ENCODE measurements at regions not wholly inside any gene's neighbourhood (a gene's known extent, or its start where the extent isn't known, plus 50 kb on each side); places are given as distances from the start of the nearest gene placed in this dataset.

DNA sequence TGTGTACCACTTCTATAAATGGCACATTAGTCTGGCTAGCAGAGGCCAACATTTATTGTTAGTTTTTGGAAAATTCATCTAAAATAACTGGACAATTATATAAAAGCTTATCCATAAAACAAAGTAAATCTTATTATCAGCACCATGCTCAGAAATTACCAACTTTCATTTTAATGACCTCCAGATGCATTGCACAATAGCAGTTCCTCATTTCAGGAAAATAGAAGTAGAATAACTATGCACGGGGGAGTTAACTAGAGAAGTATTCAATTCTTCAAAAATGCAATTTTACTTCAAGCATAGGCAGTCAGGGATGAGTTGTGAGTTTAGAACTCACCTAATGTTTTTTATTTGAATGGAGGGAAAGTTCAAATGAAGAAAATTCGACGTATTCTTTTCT is 1023.5 kb downstream of the PCDH17 start:
- Histone ChIP-seq H3K4me1 (ENCODE audit: control insufficient read depth, insufficient read depth, low read length) (no peaks in the 10 kb centered on the region), H3K36me3 (ENCODE audit: control insufficient read depth, insufficient read depth, low read length) (no peaks in the 10 kb centered on the region), H3K9me3 (ENCODE audit: control insufficient read depth, insufficient read depth, low read length) (peaks cover 9% of the 10 kb centered on the region), H3K27me3 (ENCODE audit: control insufficient read depth, insufficient read depth, low read length) (no peaks in the 10 kb centered on the region), H3K27ac (ENCODE audit: low read length) (no peak overlapping the region), H3K4me3 (ENCODE audit: low read length) (no peak overlapping the region)
- Mint-ChIP-seq H3K4me3 (no peak overlapping the region), H3K9me3 (peaks cover 8 to 13% of the 10 kb centered on the region in 2 donors), H3K27me3 (ENCODE audit: low read depth in 2 of 2) (no peaks in the 10 kb centered on the region), H3K27ac (no peak overlapping the region), H3K36me3 (peaks cover 5% of the 10 kb centered on the region), H3K4me1 (no peaks in the 10 kb centered on the region)
- intact Hi-C loops (cut with micrococcal nuclease): no loop called here
- no peak for DNase-seq
- no peak for ATAC-seq
- no CpG with 5 or more reads among the region's 3 CpGs for WGBS (ENCODE audit: insufficient coverage)
- TF ChIP-seq, protein P1, sequence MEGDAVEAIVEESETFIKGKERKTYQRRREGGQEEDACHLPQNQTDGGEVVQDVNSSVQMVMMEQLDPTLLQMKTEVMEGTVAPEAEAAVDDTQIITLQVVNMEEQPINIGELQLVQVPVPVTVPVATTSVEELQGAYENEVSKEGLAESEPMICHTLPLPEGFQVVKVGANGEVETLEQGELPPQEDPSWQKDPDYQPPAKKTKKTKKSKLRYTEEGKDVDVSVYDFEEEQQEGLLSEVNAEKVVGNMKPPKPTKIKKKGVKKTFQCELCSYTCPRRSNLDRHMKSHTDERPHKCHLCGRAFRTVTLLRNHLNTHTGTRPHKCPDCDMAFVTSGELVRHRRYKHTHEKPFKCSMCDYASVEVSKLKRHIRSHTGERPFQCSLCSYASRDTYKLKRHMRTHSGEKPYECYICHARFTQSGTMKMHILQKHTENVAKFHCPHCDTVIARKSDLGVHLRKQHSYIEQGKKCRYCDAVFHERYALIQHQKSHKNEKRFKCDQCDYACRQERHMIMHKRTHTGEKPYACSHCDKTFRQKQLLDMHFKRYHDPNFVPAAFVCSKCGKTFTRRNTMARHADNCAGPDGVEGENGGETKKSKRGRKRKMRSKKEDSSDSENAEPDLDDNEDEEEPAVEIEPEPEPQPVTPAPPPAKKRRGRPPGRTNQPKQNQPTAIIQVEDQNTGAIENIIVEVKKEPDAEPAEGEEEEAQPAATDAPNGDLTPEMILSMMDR (IDR thresholded peaks at IDR 0.05): no peak

- intact Hi-C loops (cut with micrococcal nuclease): no loop called here
- Mint-ChIP-seq H3K27me3 (ENCODE audit: low read depth in 2 of 2) (no peaks in the 10 kb centered on the region), H3K36me3 (peaks cover 8% of the 10 kb centered on the region), H3K9me3 (peaks cover 14 to 16% of the 10 kb centered on the region in 2 donors), H3K4me3 (no peak overlapping the region), H3K27ac (no peak overlapping the region), H3K4me1 (no peaks in the 10 kb centered on the region)
- H3K27me3 ChIP-seq (ENCODE audit: control insufficient read depth, insufficient read depth, low read length): no peaks in the 10 kb centered on the region
- H3K4me3 ChIP-seq (ENCODE audit: low read length): no peak overlapping the region
- DNase-seq: no peak
- TF ChIP-seq, protein P1 (IDR thresholded peaks at IDR 0.05): no peak
- no peak for ATAC-seq
- H3K36me3 ChIP-seq (ENCODE audit: control insufficient read depth, insufficient read depth, low read length): no peaks in the 10 kb centered on the region
- H3K9me3 ChIP-seq (ENCODE audit: control insufficient read depth, insufficient read depth, low read length): peaks cover 9% of the 10 kb centered on the region
- no peaks in the 10 kb centered on the region for H3K4me1 ChIP-seq (ENCODE audit: control insufficient read depth, insufficient read depth, low read length)
- no peak overlapping the region for H3K27ac ChIP-seq (ENCODE audit: low read length)
Measured at GRCh38 chr13:58660826-58661225, 1029.3 kb downstream of the PCDH17 start.

GRCh38 chr13:58666331-58666730 is 1034.8 kb downstream of the PCDH17 start:
- H3K36me3 Mint-ChIP-seq: peaks cover 2% of the 10 kb centered on the region
- no peak overlapping the region for H3K27ac Mint-ChIP-seq
- no peaks in the 10 kb centered on the region for H3K4me1 Mint-ChIP-seq
- H3K27me3 Mint-ChIP-seq (ENCODE audit: low read depth in 2 of 2): no peaks in the 10 kb centered on the region
- Histone ChIP-seq H3K36me3 (ENCODE audit: control insufficient read depth, insufficient read depth, low read length) (no peaks in the 10 kb centered on the region), H3K27ac (ENCODE audit: low read length) (no peak overlapping the region), H3K9me3 (ENCODE audit: control insufficient read depth, insufficient read depth, low read length) (no peaks in the 10 kb centered on the region), H3K27me3 (ENCODE audit: control insufficient read depth, insufficient read depth, low read length) (no peaks in the 10 kb centered on the region), H3K4me1 (ENCODE audit: control insufficient read depth, insufficient read depth, low read length) (no peaks in the 10 kb centered on the region), H3K4me3 (ENCODE audit: low read length) (no peak overlapping the region)
- DNase-seq: no peak
- TF ChIP-seq, protein P1 (IDR thresholded peaks at IDR 0.05): no peak
- peaks cover 4 to 5% of the 10 kb centered on the region in 2 donors for H3K9me3 Mint-ChIP-seq
- no peak for ATAC-seq
- no peak overlapping the region for H3K4me3 Mint-ChIP-seq
- intact Hi-C loops (cut with micrococcal nuclease): no loop called here
- WGBS (ENCODE audit: insufficient coverage): no CpG with 5 or more reads among the region's 1 CpG

DNA sequence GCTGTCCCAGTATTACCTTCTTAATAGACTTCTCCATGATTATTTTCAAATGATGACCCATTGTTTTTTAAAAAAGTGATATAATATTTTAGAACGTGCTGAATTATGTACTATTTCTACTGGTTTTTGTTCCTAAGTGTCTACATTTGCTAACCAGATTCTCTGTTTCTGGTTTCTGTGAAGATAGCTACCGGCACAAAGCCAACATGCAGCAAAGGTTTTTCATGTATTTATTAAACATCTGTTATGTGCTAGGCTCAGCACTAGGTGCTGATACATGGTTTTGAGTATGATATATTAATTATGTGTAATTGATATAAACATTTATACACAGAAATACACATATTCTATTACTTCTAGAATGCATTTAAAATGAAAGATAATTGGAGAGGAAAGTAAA is 1035.6 kb downstream of the PCDH17 start:
- TF ChIP-seq, protein P1 (IDR thresholded peaks at IDR 0.05): no peak
- Histone ChIP-seq H3K27ac (ENCODE audit: low read length) (no peak overlapping the region), H3K4me1 (ENCODE audit: control insufficient read depth, insufficient read depth, low read length) (no peaks in the 10 kb centered on the region), H3K4me3 (ENCODE audit: low read length) (no peak overlapping the region), H3K27me3 (ENCODE audit: control insufficient read depth, insufficient read depth, low read length) (no peaks in the 10 kb centered on the region), H3K36me3 (ENCODE audit: control insufficient read depth, insufficient read depth, low read length) (no peaks in the 10 kb centered on the region), H3K9me3 (ENCODE audit: control insufficient read depth, insufficient read depth, low read length) (no peaks in the 10 kb centered on the region)
- Mint-ChIP-seq H3K36me3 (no peaks in the 10 kb centered on the region), H3K9me3 (peaks cover 4 to 5% of the 10 kb centered on the region in 2 donors), H3K27ac (no peak overlapping the region), H3K4me1 (no peaks in the 10 kb centered on the region), H3K4me3 (no peak overlapping the region), H3K27me3 (ENCODE audit: low read depth in 2 of 2) (no peaks in the 10 kb centered on the region)
- intact Hi-C loops (cut with micrococcal nuclease): no loop called here
- no peak for DNase-seq
- no peak for ATAC-seq
- WGBS (ENCODE audit: insufficient coverage): 85% methylated on average over 2 of the region's 2 CpGs
